HG03139 (cell line): ENCODE measurements at regions not wholly inside any gene's neighbourhood (a gene's known extent, or its start where the extent isn't known, plus 50 kb on each side); places are given as distances from the start of the nearest gene placed in this dataset.
"Not testable (repeated sequence)": the region's sequence is repeated elsewhere in the genome, so short reads cannot be mapped to it uniquely, and the experiment has no call there.

ENCODE experiments used
- ATAC-seq: cut with Tn5 transposase; IDR thresholded peaks from one replicate; pipeline ENCODE4 v1.9.1; 2021; ENCODE audit not compliant: unreplicated experiment

GRCh38 chr5:104512063-104512825 lies 949.7 kb upstream of the NUDT12 start:
- ATAC-seq = no peak

- ATAC-seq = no peak
Measured at GRCh38 chr5:104498281-104498680, 935.7 kb upstream of the NUDT12 start.

- no peak for ATAC-seq
Measured at GRCh38 chr5:104494083-104494482, 931.5 kb upstream of the NUDT12 start.

- no peak for ATAC-seq
Measured at GRCh38 chr5:104472811-104473210, 910.2 kb upstream of the NUDT12 start.

DNA sequence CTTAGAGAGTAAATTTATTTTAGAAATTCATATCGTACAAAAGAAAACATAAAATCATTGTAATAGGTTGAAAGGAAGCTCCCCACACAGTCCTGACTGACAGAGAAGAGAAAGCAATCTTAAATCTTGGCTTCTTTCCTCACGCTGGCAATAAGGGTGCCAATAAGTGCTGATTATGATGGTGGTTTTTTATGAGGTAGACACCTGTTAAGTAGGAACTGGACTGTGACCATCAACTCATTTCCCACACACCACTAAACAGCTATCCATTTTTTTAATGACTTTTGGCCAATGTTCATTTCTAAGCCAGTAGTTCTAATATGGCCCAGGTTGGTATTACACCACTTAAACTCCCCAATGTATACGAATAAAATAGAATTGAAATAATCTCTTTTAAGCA lies 893.5 kb upstream of the NUDT12 start:
- no peak for ATAC-seq

DNA sequence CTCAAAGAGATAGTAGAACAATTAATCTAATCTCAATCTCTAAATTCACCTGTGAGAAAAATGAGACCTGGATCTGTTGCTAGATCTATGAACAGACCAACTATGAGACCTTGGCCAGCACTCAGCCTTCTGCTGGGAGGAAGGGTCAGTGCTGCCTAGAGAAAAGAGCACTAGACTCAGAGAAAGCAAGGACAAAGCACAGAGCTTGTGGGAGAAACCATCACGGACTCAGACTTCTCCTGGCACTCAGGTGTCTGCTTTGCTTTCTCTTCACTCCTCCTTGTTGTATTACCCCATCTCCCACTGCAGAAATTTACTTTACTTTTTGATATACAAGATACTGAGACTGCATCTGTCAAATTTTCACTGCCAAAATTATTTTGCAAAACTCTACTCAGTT lies 890.0 kb upstream of the NUDT12 start:
- ATAC-seq = no peak

DNA sequence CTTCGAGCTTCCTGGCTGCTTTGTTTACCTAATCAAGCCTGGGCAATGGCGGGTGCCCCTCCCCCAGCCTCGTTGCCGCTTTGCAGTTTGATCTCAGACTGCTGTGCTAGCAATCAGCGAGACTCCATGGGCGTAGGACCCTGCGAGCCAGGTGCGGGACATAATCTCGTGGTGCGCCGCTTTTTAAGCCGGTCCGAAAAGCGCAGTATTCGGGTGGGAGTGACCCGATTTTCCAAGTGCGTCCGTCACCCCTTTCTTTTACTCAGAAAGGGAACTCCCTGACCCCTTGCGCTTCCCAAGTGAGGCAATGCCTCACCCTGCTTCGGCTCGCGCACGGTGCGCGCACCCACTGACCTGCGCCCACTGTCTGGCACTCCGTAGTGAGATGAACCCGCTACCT lies 889.3 kb upstream of the NUDT12 start:
- ATAC-seq = not testable (repeated sequence)

- ATAC-seq = no peak
Measured at GRCh38 chr5:104444656-104445055, 882.1 kb upstream of the NUDT12 start.

DNA sequence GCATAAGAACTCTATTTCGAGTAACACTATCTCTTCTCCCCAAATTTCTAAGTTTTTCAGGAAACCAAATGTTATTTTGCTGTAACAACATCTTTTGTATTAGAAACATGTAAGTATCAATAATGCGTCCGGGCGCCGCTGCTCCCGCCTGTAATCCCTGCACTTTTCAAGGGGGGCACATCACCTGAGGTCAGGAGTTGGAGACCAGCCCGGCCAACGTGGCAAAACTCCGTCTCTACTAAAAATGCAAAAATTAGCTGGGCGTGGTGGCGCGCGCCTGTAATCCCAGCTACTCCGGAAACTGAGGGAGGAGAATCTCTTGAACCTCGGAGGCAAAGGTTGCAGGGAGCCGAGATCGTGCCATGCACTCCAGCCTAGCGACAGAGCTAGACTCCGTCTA lies 881.1 kb upstream of the NUDT12 start:
- no peak for ATAC-seq

DNA sequence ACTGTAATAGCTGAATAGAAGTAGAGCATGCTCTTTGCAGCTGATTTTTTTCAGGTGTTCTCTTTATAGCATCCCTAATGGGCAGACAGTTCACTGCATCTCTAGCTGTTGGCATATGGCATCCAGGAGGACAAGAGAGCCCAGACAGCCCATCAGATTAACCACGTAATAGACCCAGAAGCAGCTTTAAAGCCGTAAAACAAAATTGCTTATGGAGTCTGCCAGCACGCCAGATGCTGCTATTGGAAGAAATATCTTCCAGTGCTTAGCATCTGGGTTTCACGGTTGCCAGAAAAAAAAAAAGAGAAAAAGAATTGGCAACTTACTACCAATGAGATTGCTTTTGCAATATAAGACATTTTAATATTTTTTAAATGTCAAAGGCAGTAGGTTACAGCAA lies 869.4 kb upstream of the NUDT12 start:
- ATAC-seq = no peak

GRCh38 chr5:104431002-104431620 lies 868.5 kb upstream of the NUDT12 start:
- ATAC-seq = no peak

DNA sequence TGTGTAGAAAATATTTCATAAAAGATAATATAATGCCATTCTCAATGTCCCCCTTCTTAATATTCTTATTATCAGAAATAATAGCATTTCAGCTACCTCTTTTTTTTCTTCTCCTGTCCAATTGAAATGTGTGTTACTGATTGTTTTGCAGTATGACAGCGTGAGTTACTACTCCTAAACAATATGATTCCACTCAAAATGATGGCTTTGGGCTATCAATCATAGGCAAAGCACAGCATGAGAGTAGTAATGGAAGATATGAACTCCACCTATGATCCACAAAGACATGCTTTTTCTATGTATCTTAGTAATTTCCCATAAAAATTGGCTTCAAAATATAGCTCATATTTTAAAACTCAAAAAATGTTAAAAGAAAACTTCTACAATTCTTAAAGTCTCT lies 867.3 kb upstream of the NUDT12 start:
- no peak for ATAC-seq

GRCh38 chr5:104421431-104421830 lies 858.8 kb upstream of the NUDT12 start:
- ATAC-seq = no peak

GRCh38 chr5:104418056-104418455 lies 855.5 kb upstream of the NUDT12 start:
- no peak for ATAC-seq

GRCh38 chr5:104412649-104413240 lies 850.2 kb upstream of the NUDT12 start:
- ATAC-seq = peak; percentile 58

- ATAC-seq = no peak
Measured at GRCh38 chr5:104400941-104401340, 838.4 kb upstream of the NUDT12 start.

- ATAC-seq = no peak
Measured at GRCh38 chr5:104385906-104386305, 823.3 kb upstream of the NUDT12 start.

GRCh38 chr5:104375345-104375744 lies 812.8 kb upstream of the NUDT12 start:
- no peak for ATAC-seq

DNA sequence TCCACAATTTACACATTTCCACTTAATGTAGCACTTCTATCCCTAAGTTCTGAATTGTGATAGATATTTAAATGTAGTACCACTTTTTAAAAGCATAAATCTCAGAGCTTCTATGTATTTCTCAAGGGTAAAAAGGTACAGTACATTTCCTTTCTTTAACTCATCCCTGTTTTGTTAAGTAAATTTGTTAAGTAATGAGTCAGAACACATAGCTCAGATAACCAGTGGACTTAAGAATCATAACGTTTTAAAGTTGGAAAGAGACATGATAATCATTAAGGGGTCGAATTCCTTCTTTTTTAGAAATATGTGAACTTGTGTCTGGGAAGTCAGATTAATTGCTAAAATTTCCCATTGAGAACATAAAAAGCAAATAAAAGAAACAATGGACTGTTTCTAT lies 810.2 kb upstream of the NUDT12 start:
- ATAC-seq = no peak

DNA sequence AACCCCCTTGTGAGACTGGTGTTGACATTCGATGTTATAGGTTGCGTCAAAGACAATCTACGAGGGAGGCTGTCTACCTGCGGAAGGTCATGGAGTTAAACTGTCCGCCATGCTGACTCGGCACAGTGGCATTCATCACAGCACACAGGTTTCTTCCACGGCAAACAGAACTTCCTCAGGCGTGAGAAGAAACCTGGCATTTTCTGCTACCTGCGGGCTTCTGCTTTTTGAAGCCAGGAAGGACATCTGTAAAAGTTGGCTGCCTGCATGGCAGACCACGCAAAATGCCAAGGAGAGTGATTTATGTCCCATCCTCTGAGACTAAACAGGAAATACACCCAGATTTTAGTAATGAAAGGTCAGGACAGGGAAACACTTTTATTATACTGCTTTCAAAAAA lies 809.8 kb upstream of the NUDT12 start:
- no peak for ATAC-seq

GRCh38 chr5:104370523-104370922 lies 807.9 kb upstream of the NUDT12 start:
- no peak for ATAC-seq

DNA sequence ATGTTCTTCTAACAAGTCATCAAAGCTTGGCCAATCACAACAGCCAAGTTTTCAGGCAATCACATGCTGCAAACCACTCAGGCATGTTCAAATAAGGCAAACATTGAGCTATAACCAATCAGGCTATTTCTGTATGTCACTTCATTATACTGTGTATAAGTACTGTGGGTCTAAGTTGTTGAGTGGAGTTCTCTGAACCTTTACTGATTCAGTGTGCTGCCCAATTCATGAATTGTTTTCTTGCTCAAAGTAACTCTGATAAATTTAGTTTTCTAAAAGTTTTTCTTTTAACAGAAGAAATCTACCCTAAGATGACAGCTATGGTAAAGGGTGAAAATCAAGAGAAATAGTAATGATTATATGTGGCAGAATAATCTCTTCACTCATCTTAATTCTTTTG lies 805.4 kb upstream of the NUDT12 start:
- ATAC-seq = no peak
